ENCODE measurements at regions not wholly inside any gene's neighbourhood (a gene's known extent, or its start where the extent isn't known, plus 50 kb on each side); places are given as distances from the start of the nearest gene placed in this dataset.

GRCh38 chr4:58669783-58670182 is 1559.6 kb upstream of the IGFBP7 start:
- H3K4me3 Mint-ChIP-seq = no peak overlapping the region

GRCh38 chr4:58665649-58666048 is 1555.5 kb upstream of the IGFBP7 start:
- no peak for DNase-seq (ENCODE audit: low spot score in 2 of 2)
- Mint-ChIP-seq H3K4me1 (no peaks in the 10 kb centered on the region), H3K27me3 (no peaks in the 10 kb centered on the region), H3K36me3 (ENCODE audit: insufficient read depth) (no peaks in the 10 kb centered on the region), H3K9me3 (peaks cover 28% of the 10 kb centered on the region), H3K4me3 (no peak overlapping the region), H3K27ac (ENCODE audit: low read depth) (no peak overlapping the region)
- no peak for ATAC-seq (replicated peaks; ENCODE audit: extremely low read depth, poor library complexity, severe bottlenecking)

More at GRCh38 chr4:58669783-58670182, 1559.6 kb upstream of the IGFBP7 start:
- H3K9me3 Mint-ChIP-seq = peaks cover 18% of the 10 kb centered on the region
- H3K36me3 Mint-ChIP-seq (ENCODE audit: insufficient read depth) = no peaks in the 10 kb centered on the region
- H3K4me1 Mint-ChIP-seq = no peaks in the 10 kb centered on the region
- H3K27ac Mint-ChIP-seq (ENCODE audit: low read depth) = no peak overlapping the region
- H3K27me3 Mint-ChIP-seq = no peaks in the 10 kb centered on the region
- ATAC-seq (replicated peaks; ENCODE audit: extremely low read depth, poor library complexity, severe bottlenecking) (no peak), DNase-seq (ENCODE audit: low spot score in 2 of 2) (no peak)

GRCh38 chr4:58658701-58659100 is 1548.5 kb upstream of the IGFBP7 start:
- H3K4me1 Mint-ChIP-seq = no peaks in the 10 kb centered on the region
- ATAC-seq (replicated peaks; ENCODE audit: extremely low read depth, poor library complexity, severe bottlenecking) (no peak), DNase-seq (ENCODE audit: low spot score in 2 of 2) (no peak)
- H3K27ac Mint-ChIP-seq (ENCODE audit: low read depth) = no peak overlapping the region
- peaks cover 2% of the 10 kb centered on the region for H3K36me3 Mint-ChIP-seq (ENCODE audit: insufficient read depth)
- H3K4me3 Mint-ChIP-seq = no peak overlapping the region
- no peaks in the 10 kb centered on the region for H3K27me3 Mint-ChIP-seq
- peaks cover 27% of the 10 kb centered on the region for H3K9me3 Mint-ChIP-seq

GRCh38 chr4:58653251-58653650 is 1543.1 kb upstream of the IGFBP7 start:
- Mint-ChIP-seq H3K27ac (ENCODE audit: low read depth) (no peak overlapping the region), H3K27me3 (no peaks in the 10 kb centered on the region), H3K36me3 (ENCODE audit: insufficient read depth) (no peaks in the 10 kb centered on the region), H3K4me3 (no peak overlapping the region), H3K4me1 (no peaks in the 10 kb centered on the region), H3K9me3 (peaks cover 19% of the 10 kb centered on the region)
- ATAC-seq (replicated peaks; ENCODE audit: extremely low read depth, poor library complexity, severe bottlenecking) (no peak), DNase-seq (ENCODE audit: low spot score in 2 of 2) (no peak)

- no peaks in the 10 kb centered on the region for H3K27me3 Mint-ChIP-seq
- no peak for DNase-seq (ENCODE audit: low spot score in 2 of 2)
- no peaks in the 10 kb centered on the region for H3K4me1 Mint-ChIP-seq
- peaks cover 16% of the 10 kb centered on the region for H3K9me3 Mint-ChIP-seq
- no peak overlapping the region for H3K27ac Mint-ChIP-seq (ENCODE audit: low read depth)
- no peak overlapping the region for H3K4me3 Mint-ChIP-seq
- ATAC-seq (replicated peaks; ENCODE audit: extremely low read depth, poor library complexity, severe bottlenecking) = no peak
- no peaks in the 10 kb centered on the region for H3K36me3 Mint-ChIP-seq (ENCODE audit: insufficient read depth)
These were observed 1539.0 kb upstream of the IGFBP7 start for GRCh38 chr4:58649226-58649625.

- H3K4me1 Mint-ChIP-seq = no peaks in the 10 kb centered on the region
- DNase-seq (ENCODE audit: low spot score in 2 of 2) (no peak), ATAC-seq (replicated peaks; ENCODE audit: extremely low read depth, poor library complexity, severe bottlenecking) (no peak)
- H3K4me3 Mint-ChIP-seq = no peak overlapping the region
- H3K36me3 Mint-ChIP-seq (ENCODE audit: insufficient read depth) = no peaks in the 10 kb centered on the region
- no peaks in the 10 kb centered on the region for H3K27me3 Mint-ChIP-seq
- H3K9me3 Mint-ChIP-seq = peaks cover 17% of the 10 kb centered on the region
- H3K27ac Mint-ChIP-seq (ENCODE audit: low read depth) = no peak overlapping the region
These were observed 1535.9 kb upstream of the IGFBP7 start for GRCh38 chr4:58646126-58646525.

GRCh38 chr4:58644549-58644948 is 1534.4 kb upstream of the IGFBP7 start:
- H3K4me1 Mint-ChIP-seq = no peaks in the 10 kb centered on the region
- no peaks in the 10 kb centered on the region for H3K27me3 Mint-ChIP-seq
- DNase-seq (ENCODE audit: low spot score in 2 of 2) (no peak), ATAC-seq (replicated peaks; ENCODE audit: extremely low read depth, poor library complexity, severe bottlenecking) (no peak)
- no peak overlapping the region for H3K27ac Mint-ChIP-seq (ENCODE audit: low read depth)
- H3K9me3 Mint-ChIP-seq = peaks cover 32% of the 10 kb centered on the region
- H3K4me3 Mint-ChIP-seq = no peak overlapping the region
- no peaks in the 10 kb centered on the region for H3K36me3 Mint-ChIP-seq (ENCODE audit: insufficient read depth)

GRCh38 chr4:58636381-58636780 is 1526.2 kb upstream of the IGFBP7 start:
- Mint-ChIP-seq H3K27ac (ENCODE audit: low read depth) (no peak overlapping the region), H3K4me3 (no peak overlapping the region), H3K27me3 (no peaks in the 10 kb centered on the region), H3K36me3 (ENCODE audit: insufficient read depth) (no peaks in the 10 kb centered on the region), H3K9me3 (peaks cover 38% of the 10 kb centered on the region), H3K4me1 (no peaks in the 10 kb centered on the region)
- no peak for ATAC-seq (replicated peaks; ENCODE audit: extremely low read depth, poor library complexity, severe bottlenecking)
- DNase-seq (ENCODE audit: low spot score in 2 of 2) = no peak

GRCh38 chr4:58617226-58617625 is 1507.0 kb upstream of the IGFBP7 start:
- no peak for ATAC-seq (replicated peaks; ENCODE audit: extremely low read depth, poor library complexity, severe bottlenecking)
- Mint-ChIP-seq H3K27me3 (no peaks in the 10 kb centered on the region), H3K9me3 (peaks cover 15% of the 10 kb centered on the region), H3K4me1 (no peaks in the 10 kb centered on the region), H3K27ac (ENCODE audit: low read depth) (no peak overlapping the region), H3K36me3 (ENCODE audit: insufficient read depth) (no peaks in the 10 kb centered on the region), H3K4me3 (no peak overlapping the region)
- DNase-seq (ENCODE audit: low spot score in 2 of 2) = no peak

GRCh38 chr4:58611012-58611411 is 1500.8 kb upstream of the IGFBP7 start:
- DNase-seq (ENCODE audit: low spot score in 2 of 2) (no peak), ATAC-seq (replicated peaks; ENCODE audit: extremely low read depth, poor library complexity, severe bottlenecking) (no peak)
- H3K9me3 Mint-ChIP-seq = peaks cover 15% of the 10 kb centered on the region
- H3K4me1 Mint-ChIP-seq = no peaks in the 10 kb centered on the region
- H3K36me3 Mint-ChIP-seq (ENCODE audit: insufficient read depth) = no peaks in the 10 kb centered on the region
- no peaks in the 10 kb centered on the region for H3K27me3 Mint-ChIP-seq
- H3K4me3 Mint-ChIP-seq = no peak overlapping the region
- no peak overlapping the region for H3K27ac Mint-ChIP-seq (ENCODE audit: low read depth)

GRCh38 chr4:58606303-58606702 is 1496.1 kb upstream of the IGFBP7 start:
- no peak for DNase-seq (ENCODE audit: low spot score in 2 of 2)
- Mint-ChIP-seq H3K27ac (ENCODE audit: low read depth) (no peak overlapping the region), H3K36me3 (ENCODE audit: insufficient read depth) (no peaks in the 10 kb centered on the region), H3K4me3 (no peak overlapping the region), H3K27me3 (no peaks in the 10 kb centered on the region), H3K9me3 (peaks cover 17% of the 10 kb centered on the region), H3K4me1 (no peaks in the 10 kb centered on the region)
- ATAC-seq (replicated peaks; ENCODE audit: extremely low read depth, poor library complexity, severe bottlenecking) = no peak

- Mint-ChIP-seq H3K27ac (ENCODE audit: low read depth) (no peak overlapping the region), H3K27me3 (no peaks in the 10 kb centered on the region), H3K36me3 (ENCODE audit: insufficient read depth) (no peaks in the 10 kb centered on the region), H3K4me1 (no peaks in the 10 kb centered on the region), H3K9me3 (peaks cover 12% of the 10 kb centered on the region), H3K4me3 (no peak overlapping the region)
- DNase-seq (ENCODE audit: low spot score in 2 of 2) (no peak), ATAC-seq (replicated peaks; ENCODE audit: extremely low read depth, poor library complexity, severe bottlenecking) (no peak)
These were observed 1493.8 kb upstream of the IGFBP7 start for GRCh38 chr4:58603951-58604350.

- no peak overlapping the region for H3K4me3 Mint-ChIP-seq
- no peaks in the 10 kb centered on the region for H3K27me3 Mint-ChIP-seq
- ATAC-seq (replicated peaks; ENCODE audit: extremely low read depth, poor library complexity, severe bottlenecking) = no peak
These were observed 1492.7 kb upstream of the IGFBP7 start for GRCh38 chr4:58602731-58603359.

More at GRCh38 chr4:58602731-58603359, 1492.7 kb upstream of the IGFBP7 start:
- no peak for DNase-seq (ENCODE audit: low spot score in 2 of 2)
- H3K9me3 Mint-ChIP-seq = peaks cover 12% of the 10 kb centered on the region
- no peaks in the 10 kb centered on the region for H3K4me1 Mint-ChIP-seq
- no peak overlapping the region for H3K27ac Mint-ChIP-seq (ENCODE audit: low read depth)
- H3K36me3 Mint-ChIP-seq (ENCODE audit: insufficient read depth) = no peaks in the 10 kb centered on the region

All from central memory CD8-positive, alpha-beta T cell (primary cell).